Erythroblast (primary cell): ENCODE measurements at regions not wholly inside any gene's neighbourhood (a gene's known extent, or its start where the extent isn't known, plus 50 kb on each side); places are given as distances from the start of the nearest gene placed in this dataset.

Experiments used
- GATA1 ChIP-seq: IDR thresholded peaks from 2 replicates; pipeline ENCODE4 v1.6.1; 2011; ENCODE audit warnings: low read depth, mild to moderate bottlenecking, control low read depth, low read length, moderate library complexity
- POLR2A ChIP-seq: IDR thresholded peaks from 2 replicates; pipeline ENCODE4 v1.6.1; 2011; ENCODE audit warnings: mild to moderate bottlenecking, low read length

GRCh38 chrX:56089376-56089775, 142.8 kb upstream of the KLF8 start:
- no peak for TF ChIP-seq POLR2A
- no peak for TF ChIP-seq GATA1
